Stimulated activated CD4-positive, alpha-beta T cell treated with anti-CD3 and anti-CD28 coated beads, TNF-alpha, amount 100 ng/mL, for 4 hours (primary cell): ENCODE measurements at regions not wholly inside any gene's neighbourhood (a gene's known extent, or its start where the extent isn't known, plus 50 kb on each side); places are given as distances from the start of the nearest gene placed in this dataset.
"Not testable (repeated sequence)": the region's sequence is repeated elsewhere in the genome, so short reads cannot be mapped to it uniquely, and the experiment has no call there.

Experiments
- DNase-seq, 3 experiments: peaks; one replicate each; pipeline ENCODE4 v3.0.0-alpha.2; 2020; ENCODE audit warnings: low read depth in 3 of 3

- no peak for DNase-seq
These were observed 58.1 kb downstream of the TUBA3C start for GRCh38 chr13:19123502-19123901.

GRCh38 chr13:19117913-19118739 is 63.5 kb downstream of the TUBA3C start:
- DNase-seq, result no peak

GRCh38 chr13:19109225-19109624 is 72.4 kb downstream of the TUBA3C start:
- not testable (repeated sequence) for DNase-seq

- DNase-seq, result no peak
These were observed 78.5 kb downstream of the TUBA3C start for GRCh38 chr13:19103140-19103539.

- DNase-seq, result no peak
These were observed 88.3 kb downstream of the TUBA3C start for GRCh38 chr13:19093369-19093768.

- no peak for DNase-seq
These were observed 91.1 kb downstream of the TUBA3C start for GRCh38 chr13:19090495-19090894.

- DNase-seq, result no peak
These were observed 92.3 kb downstream of the TUBA3C start for GRCh38 chr13:19089315-19089714.

GRCh38 chr13:19088416-19088815 is 93.2 kb downstream of the TUBA3C start:
- no peak for DNase-seq

GRCh38 chr13:19085876-19086275 is 95.7 kb downstream of the TUBA3C start:
- DNase-seq, result no peak

- no peak for DNase-seq
These were observed 96.4 kb downstream of the TUBA3C start for GRCh38 chr13:19085258-19085657.

- no peak for DNase-seq
These were observed 98.3 kb downstream of the TUBA3C start for GRCh38 chr13:19083340-19083739.

GRCh38 chr13:19075418-19075817 is 106.2 kb downstream of the TUBA3C start:
- DNase-seq, result no peak

- no peak for DNase-seq
These were observed 107.1 kb downstream of the TUBA3C start for GRCh38 chr13:19074519-19074918.

- not testable (repeated sequence) for DNase-seq
These were observed 107.5 kb downstream of the TUBA3C start for GRCh38 chr13:19074106-19074505.

- not testable (repeated sequence) for DNase-seq
These were observed 108.5 kb downstream of the TUBA3C start for GRCh38 chr13:19072956-19073706.

- no peak for DNase-seq
These were observed 109.1 kb downstream of the TUBA3C start for GRCh38 chr13:19072543-19072942.

GRCh38 chr13:19071161-19071936 is 110.3 kb downstream of the TUBA3C start:
- DNase-seq, result no peak

- no peak for DNase-seq
These were observed 111.3 kb downstream of the TUBA3C start for GRCh38 chr13:19070398-19070735.

- no peak for DNase-seq
These were observed 111.8 kb downstream of the TUBA3C start for GRCh38 chr13:19069684-19070397.

- no peak for DNase-seq
These were observed 112.9 kb downstream of the TUBA3C start for GRCh38 chr13:19068691-19069090.

GRCh38 chr13:19067767-19068166 is 113.9 kb downstream of the TUBA3C start:
- no peak for DNase-seq

- DNase-seq, result no peak
These were observed 118.8 kb downstream of the TUBA3C start for GRCh38 chr13:19062801-19063200.
